Trophoblast cell (in vitro differentiated cells and primary cell): ENCODE measurements at regions not wholly inside any gene's neighbourhood (a gene's known extent, or its start where the extent isn't known, plus 50 kb on each side); places are given as distances from the start of the nearest gene placed in this dataset.

Experiments
- DNase-seq, 2 donors: peaks; one replicate each; pipeline ENCODE4 v3.0.0-alpha.2; 2016
- H2AFZ ChIP-seq: 2 replicates; pipeline ENCODE4 v1.6.1; 2013; ENCODE audit warnings: low read length, moderate library complexity, mild to moderate bottlenecking; ENCODE audit not compliant: insufficient read depth, poor library complexity
- H2AK5ac ChIP-seq: 2 replicates; pipeline ENCODE4 v1.6.1; 2013; ENCODE audit warnings: mild to moderate bottlenecking, low read length
- H2BK120ac ChIP-seq: 2 replicates; pipeline ENCODE4 v1.6.1; 2013; ENCODE audit warnings: low read length, mild to moderate bottlenecking, moderate library complexity; ENCODE audit not compliant: insufficient read depth, poor library complexity
- H2BK12ac ChIP-seq: 2 replicates; pipeline ENCODE4 v1.6.1; 2013; ENCODE audit warnings: mild to moderate bottlenecking, low read length, moderate library complexity
- H2BK5ac ChIP-seq: 2 replicates; pipeline ENCODE4 v1.6.1; 2013; ENCODE audit warnings: low read length, low read depth, moderate library complexity, mild to moderate bottlenecking; ENCODE audit not compliant: poor library complexity
- H3K14ac ChIP-seq: 2 replicates; pipeline ENCODE4 v1.6.1; 2013; ENCODE audit warnings: mild to moderate bottlenecking, low read length
- H3K18ac ChIP-seq: 2 replicates; pipeline ENCODE4 v1.6.1; 2013; ENCODE audit warnings: mild to moderate bottlenecking, low read length
- H3K23ac ChIP-seq: 2 replicates; pipeline ENCODE4 v1.6.1; 2013; ENCODE audit warnings: low read length
- H3K27ac ChIP-seq: 2 replicates; pipeline ENCODE4 v1.5.1; 2013; ENCODE audit warnings: low read depth, mild to moderate bottlenecking, inconsistent platforms, low read length, moderate library complexity
- H3K27me3 ChIP-seq: 2 replicates; pipeline ENCODE4 v1.6.1; 2013; ENCODE audit warnings: inconsistent platforms, mild to moderate bottlenecking, low read length, moderate library complexity; ENCODE audit not compliant: insufficient read depth
- H3K36me3 ChIP-seq, 2 experiments: 1 replicate in 1 of 2; 2 replicates in 1 of 2; pipeline ENCODE4 v1.6.1; 2013; ENCODE audit warnings: low read length in 2 of 2, mild to moderate bottlenecking in 2 of 2, moderate library complexity in 1 of 2; ENCODE audit not compliant: insufficient read depth in 2 of 2, control insufficient read depth in 1 of 2
- H3K4ac ChIP-seq: 2 replicates; pipeline ENCODE4 v1.6.1; 2013; ENCODE audit warnings: low read depth, mild to moderate bottlenecking, low read length, moderate library complexity
- H3K4me1 ChIP-seq, 2 experiments: 1 replicate in 1 of 2; 2 replicates in 1 of 2; pipeline ENCODE4 v1.6.1; 2013; ENCODE audit warnings: low read length in 2 of 2, mild to moderate bottlenecking in 2 of 2, moderate library complexity in 1 of 2; ENCODE audit not compliant: insufficient read depth in 2 of 2, control insufficient read depth in 1 of 2
- H3K4me2 ChIP-seq: 2 replicates; pipeline ENCODE4 v1.6.1; 2013; ENCODE audit warnings: inconsistent platforms, mild to moderate bottlenecking, low read length, moderate library complexity
- H3K4me3 ChIP-seq: 2 replicates; pipeline ENCODE4 v1.5.1; 2013; ENCODE audit warnings: mild to moderate bottlenecking, low read depth, low read length, inconsistent platforms
- H3K79me1 ChIP-seq: one replicate; pipeline ENCODE4 v1.6.1; 2013; ENCODE audit warnings: low read length
- H3K79me2 ChIP-seq: 2 replicates; pipeline ENCODE4 v1.6.1; 2013; ENCODE audit warnings: low read length, mild to moderate bottlenecking; ENCODE audit not compliant: control insufficient read depth, insufficient read depth, poor library complexity
- H3K9ac ChIP-seq: 2 replicates; pipeline ENCODE4 v1.6.1; 2013; ENCODE audit warnings: mild to moderate bottlenecking, low read length
- H3K9me3 ChIP-seq: 2 replicates; pipeline ENCODE4 v1.6.1; 2013; ENCODE audit warnings: low read depth, mild to moderate bottlenecking, control low read depth, inconsistent platforms, low read length; ENCODE audit not compliant: insufficient read depth
- H4K12ac ChIP-seq: 2 replicates; pipeline ENCODE4 v1.6.1; 2013; ENCODE audit warnings: low read depth, mild to moderate bottlenecking, low read length, moderate library complexity
- H4K8ac ChIP-seq: 2 replicates; pipeline ENCODE4 v1.6.1; 2013; ENCODE audit warnings: low read depth, mild to moderate bottlenecking, low read length, moderate library complexity
- H4K91ac ChIP-seq: one replicate; pipeline ENCODE4 v1.6.1; 2013; ENCODE audit warnings: low read depth, mild to moderate bottlenecking, low read length, moderate library complexity
- WGBS: extraction: QIAGEN DNeasy Blood & Tissue Kit; methylation state at CpG from one replicate; pipeline ENCODE4 v1.1.7; 2013; ENCODE audit warnings: missing lambda C conversion rate; ENCODE audit not compliant: insufficient read length, insufficient coverage; ENCODE audit errors: extremely low coverage; 5-methylcytosine and 5-hydroxymethylcytosine counted together

DNA sequence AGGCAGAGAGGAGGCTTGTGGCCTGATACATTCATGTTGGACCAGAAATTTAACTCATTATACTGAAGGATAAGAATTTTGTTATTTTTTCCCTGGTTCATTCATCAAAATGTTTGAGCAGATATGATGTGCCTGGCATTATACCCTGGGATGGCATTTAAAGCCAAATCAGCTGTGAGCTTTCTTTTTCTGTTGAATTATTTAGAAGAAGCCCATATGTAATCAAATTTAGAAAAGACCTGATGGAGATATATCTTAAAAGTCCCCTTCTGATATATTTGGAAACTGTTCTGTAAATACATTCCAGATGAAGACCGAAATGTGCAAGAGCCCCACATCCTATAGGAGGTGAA, 743.1 kb upstream of the HS6ST1 start:
- H3K9ac ChIP-seq: no peak overlapping the region
- no peak overlapping the region for H3K4ac ChIP-seq
- H3K27me3 ChIP-seq: no peaks in the 10 kb centered on the region
- no peak overlapping the region for H3K4me3 ChIP-seq
- H4K8ac ChIP-seq: no peak overlapping the region
- H3K36me3 ChIP-seq: no peaks in the 10 kb centered on the region
- H3K4me1 ChIP-seq: peaks cover 3 to 7% of the 10 kb centered on the region in 2 experiments
- H2AFZ ChIP-seq: no peak overlapping the region
- no peak overlapping the region for H2BK120ac ChIP-seq
- no CpG with 5 or more reads among the region's 1 CpG for WGBS
- no peak overlapping the region for H4K91ac ChIP-seq
- H3K18ac ChIP-seq: no peak overlapping the region
- DNase-seq: no peak
- no peak overlapping the region for H3K4me2 ChIP-seq
- H2BK12ac ChIP-seq: no peak overlapping the region
- H3K27ac ChIP-seq: no peak overlapping the region
- no peak overlapping the region for H3K14ac ChIP-seq
- no peak overlapping the region for H2AK5ac ChIP-seq
- H3K79me1 ChIP-seq: peaks cover 4% of the 10 kb centered on the region
- H3K79me2 ChIP-seq: no peaks in the 10 kb centered on the region
- no peak overlapping the region for H3K23ac ChIP-seq
- no peak overlapping the region for H4K12ac ChIP-seq
- H2BK5ac ChIP-seq: no peak overlapping the region
- H3K9me3 ChIP-seq: no peaks in the 10 kb centered on the region

GRCh38 chr2:129062146-129062912, 743.7 kb upstream of the HS6ST1 start:
- Histone ChIP-seq H3K4me1 (peaks cover 3 to 7% of the 10 kb centered on the region in 2 experiments), H2BK12ac (no peak overlapping the region), H3K79me2 (no peaks in the 10 kb centered on the region), H3K14ac (no peak overlapping the region), H4K12ac (no peak overlapping the region), H3K36me3 (no peaks in the 10 kb centered on the region), H2AFZ (no peak overlapping the region), H4K91ac (no peak overlapping the region), H3K27me3 (no peaks in the 10 kb centered on the region), H2BK120ac (no peak overlapping the region), H2AK5ac (no peak overlapping the region), H3K27ac (no peak overlapping the region), H3K23ac (no peak overlapping the region), H3K79me1 (peaks cover 4% of the 10 kb centered on the region), H3K4me2 (no peak overlapping the region), H3K9ac (no peak overlapping the region), H3K4ac (no peak overlapping the region), H3K18ac (no peak overlapping the region), H3K9me3 (no peaks in the 10 kb centered on the region), H4K8ac (no peak overlapping the region), H3K4me3 (no peak overlapping the region), H2BK5ac (no peak overlapping the region)
- no CpG with 5 or more reads among the region's 9 CpGs for WGBS
- DNase-seq: no peak

DNA sequence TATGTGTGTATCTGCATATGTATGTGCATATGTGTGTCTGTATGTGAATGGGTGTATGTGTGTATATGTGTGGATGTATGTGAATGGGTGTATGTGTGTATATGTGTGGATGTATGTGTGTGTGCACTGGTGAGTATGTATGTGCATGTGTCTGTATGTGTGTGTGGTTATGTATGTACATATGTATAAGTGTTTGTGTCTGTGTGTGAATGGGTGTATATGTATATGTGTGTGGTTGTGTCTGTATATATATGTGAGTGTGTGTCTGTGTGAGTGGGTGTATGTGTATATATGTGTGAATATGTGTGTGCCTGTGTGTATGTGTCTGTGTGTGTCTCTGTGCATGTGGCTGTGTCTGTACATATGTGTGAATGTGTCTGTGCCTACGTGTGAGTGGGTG, 748.4 kb upstream of the HS6ST1 start:
- no peak overlapping the region for H4K91ac ChIP-seq
- H3K9me3 ChIP-seq: peaks cover 1% of the 10 kb centered on the region
- H3K9ac ChIP-seq: no peak overlapping the region
- no peaks in the 10 kb centered on the region for H3K27me3 ChIP-seq
- H3K18ac ChIP-seq: no peak overlapping the region
- no peaks in the 10 kb centered on the region for H3K79me2 ChIP-seq
- no peak overlapping the region for H3K4me2 ChIP-seq
- no peak for DNase-seq
- H4K12ac ChIP-seq: no peak overlapping the region
- no peak overlapping the region for H2BK120ac ChIP-seq
- H2BK12ac ChIP-seq: no peak overlapping the region
- WGBS: no CpG with 5 or more reads among the region's 1 CpG
- no peak overlapping the region for H2BK5ac ChIP-seq
- no peak overlapping the region for H3K4me3 ChIP-seq
- H3K14ac ChIP-seq: no peak overlapping the region
- no peaks in the 10 kb centered on the region for H3K4me1 ChIP-seq
- H4K8ac ChIP-seq: no peak overlapping the region
- H3K27ac ChIP-seq: no peak overlapping the region
- H3K23ac ChIP-seq: no peak overlapping the region
- no peaks in the 10 kb centered on the region for H3K79me1 ChIP-seq
- no peak overlapping the region for H2AFZ ChIP-seq
- no peaks in the 10 kb centered on the region for H3K36me3 ChIP-seq
- no peak overlapping the region for H3K4ac ChIP-seq
- no peak overlapping the region for H2AK5ac ChIP-seq

DNA sequence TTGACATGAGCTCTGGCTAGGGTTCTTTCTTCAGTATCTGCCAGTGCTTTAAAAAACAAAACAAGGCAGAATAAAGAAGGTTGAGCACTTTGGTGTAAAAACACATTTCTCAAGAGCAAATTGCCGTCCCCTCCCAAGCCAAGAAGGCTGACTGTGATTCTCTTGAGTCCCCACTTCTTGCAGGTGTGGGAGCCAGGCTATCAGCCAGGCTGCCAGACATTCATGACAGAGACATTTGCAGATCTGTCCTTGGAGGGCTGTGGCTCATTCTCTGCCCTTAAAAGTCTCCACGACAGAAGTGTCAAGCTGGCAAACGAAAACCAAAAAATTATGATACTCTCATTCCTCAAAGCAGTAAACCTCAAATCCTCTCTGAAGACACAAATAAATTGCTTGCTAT, 749.3 kb upstream of the HS6ST1 start:
- Histone ChIP-seq H3K36me3 (no peaks in the 10 kb centered on the region), H3K4me2 (no peak overlapping the region), H3K9ac (no peak overlapping the region), H3K23ac (no peak overlapping the region), H3K27ac (no peak overlapping the region), H3K27me3 (no peaks in the 10 kb centered on the region), H2AK5ac (no peak overlapping the region), H4K12ac (no peak overlapping the region), H3K79me2 (no peaks in the 10 kb centered on the region), H2BK120ac (no peak overlapping the region), H3K79me1 (no peaks in the 10 kb centered on the region), H2AFZ (no peak overlapping the region), H3K14ac (no peak overlapping the region), H3K4me3 (no peak overlapping the region), H3K9me3 (peaks cover 1% of the 10 kb centered on the region), H4K91ac (no peak overlapping the region), H3K4ac (no peak overlapping the region), H3K18ac (no peak overlapping the region), H3K4me1 (no peaks in the 10 kb centered on the region), H4K8ac (no peak overlapping the region), H2BK5ac (no peak overlapping the region), H2BK12ac (no peak overlapping the region)
- WGBS: no CpG with 5 or more reads among the region's 3 CpGs
- DNase-seq: no peak
